Uterus (tissue), 2 donors: ENCODE measurements at regions not wholly inside any gene's neighbourhood (a gene's known extent, or its start where the extent isn't known, plus 50 kb on each side); places are given as distances from the start of the nearest gene placed in this dataset.

Experiments
- POLR2A ChIP-seq, 2 donors: fragments of 450-650 bp; IDR thresholded peaks; one replicate each; pipeline ENCODE4 v1.6.1; 2016; ENCODE audit warnings: antibody characterized with exemption in 2 of 2, mild to moderate bottlenecking in 1 of 2, moderate library complexity in 1 of 2
- TF ChIP-seq, protein P1 (sequence below), 4 experiments: fragments of 200-600 bp in 2 of 4; fragments of 450-650 bp in 2 of 4; sonication (generic) in 2 of 4; IDR thresholded peaks; one replicate each; pipeline ENCODE4 v1.5.1; 2016 to 2019; ENCODE audit warnings: antibody characterized with exemption in 4 of 4, mild to moderate bottlenecking in 2 of 4, moderate library complexity in 1 of 4

DNA sequence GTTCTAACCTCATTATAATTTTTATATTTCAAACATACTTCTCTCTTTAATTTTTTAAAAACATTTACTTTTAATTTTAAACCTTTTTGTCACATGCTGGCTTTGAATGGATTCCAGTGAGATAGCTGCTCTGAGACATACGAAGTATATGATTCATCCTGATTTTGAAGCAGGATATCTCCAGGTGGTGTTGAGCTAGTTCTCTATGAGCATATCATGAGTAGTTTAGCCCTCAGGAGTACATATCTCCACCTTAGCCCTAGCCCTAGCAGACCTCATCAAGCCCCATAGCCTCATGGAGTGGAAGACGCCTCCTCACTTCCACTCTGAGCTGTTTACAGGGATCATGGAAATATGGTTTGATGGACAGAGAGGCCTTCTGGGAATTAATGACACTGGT is 183.2 kb upstream of the C21orf91 start:
- TF ChIP-seq, protein P1, sequence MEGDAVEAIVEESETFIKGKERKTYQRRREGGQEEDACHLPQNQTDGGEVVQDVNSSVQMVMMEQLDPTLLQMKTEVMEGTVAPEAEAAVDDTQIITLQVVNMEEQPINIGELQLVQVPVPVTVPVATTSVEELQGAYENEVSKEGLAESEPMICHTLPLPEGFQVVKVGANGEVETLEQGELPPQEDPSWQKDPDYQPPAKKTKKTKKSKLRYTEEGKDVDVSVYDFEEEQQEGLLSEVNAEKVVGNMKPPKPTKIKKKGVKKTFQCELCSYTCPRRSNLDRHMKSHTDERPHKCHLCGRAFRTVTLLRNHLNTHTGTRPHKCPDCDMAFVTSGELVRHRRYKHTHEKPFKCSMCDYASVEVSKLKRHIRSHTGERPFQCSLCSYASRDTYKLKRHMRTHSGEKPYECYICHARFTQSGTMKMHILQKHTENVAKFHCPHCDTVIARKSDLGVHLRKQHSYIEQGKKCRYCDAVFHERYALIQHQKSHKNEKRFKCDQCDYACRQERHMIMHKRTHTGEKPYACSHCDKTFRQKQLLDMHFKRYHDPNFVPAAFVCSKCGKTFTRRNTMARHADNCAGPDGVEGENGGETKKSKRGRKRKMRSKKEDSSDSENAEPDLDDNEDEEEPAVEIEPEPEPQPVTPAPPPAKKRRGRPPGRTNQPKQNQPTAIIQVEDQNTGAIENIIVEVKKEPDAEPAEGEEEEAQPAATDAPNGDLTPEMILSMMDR (IDR thresholded peaks at IDR 0.05): no peak
- TF ChIP-seq POLR2A (IDR thresholded peaks at IDR 0.05): no peak
